SK-N-SH (cell line): ENCODE measurements at regions not wholly inside any gene's neighbourhood (a gene's known extent, or its start where the extent isn't known, plus 50 kb on each side); places are given as distances from the start of the nearest gene placed in this dataset.

ENCODE experiments used
- EZH2phosphoT487 ChIP-seq: fragments of 200-600 bp; sonication (generic); IDR thresholded peaks from 2 replicates; pipeline ENCODE4 v1.6.1; 2017; ENCODE audit warnings: low read depth, mixed run types, mild to moderate bottlenecking, antibody characterized with exemption, moderate library complexity, borderline replicate concordance
- POLR2AphosphoS5 ChIP-seq: IDR thresholded peaks from 2 replicates; pipeline ENCODE4 v1.6.1; 2012; ENCODE audit warnings: low read depth, low read length
- RXRA ChIP-seq: IDR thresholded peaks from 2 replicates; pipeline ENCODE4 v1.4.0; 2012; ENCODE audit warnings: low read depth, mild to moderate bottlenecking, borderline replicate concordance
- TF ChIP-seq, protein P1 (sequence below): IDR thresholded peaks from 2 replicates; pipeline ENCODE4 v1.4.0; 2012; ENCODE audit warnings: low read depth
- TF ChIP-seq, protein P2 (sequence below): fragments of 200-600 bp; sonication (generic); IDR thresholded peaks from 2 replicates; pipeline ENCODE4 v1.6.1; 2017; ENCODE audit warnings: antibody characterized with exemption, mild to moderate bottlenecking, moderate library complexity

DNA sequence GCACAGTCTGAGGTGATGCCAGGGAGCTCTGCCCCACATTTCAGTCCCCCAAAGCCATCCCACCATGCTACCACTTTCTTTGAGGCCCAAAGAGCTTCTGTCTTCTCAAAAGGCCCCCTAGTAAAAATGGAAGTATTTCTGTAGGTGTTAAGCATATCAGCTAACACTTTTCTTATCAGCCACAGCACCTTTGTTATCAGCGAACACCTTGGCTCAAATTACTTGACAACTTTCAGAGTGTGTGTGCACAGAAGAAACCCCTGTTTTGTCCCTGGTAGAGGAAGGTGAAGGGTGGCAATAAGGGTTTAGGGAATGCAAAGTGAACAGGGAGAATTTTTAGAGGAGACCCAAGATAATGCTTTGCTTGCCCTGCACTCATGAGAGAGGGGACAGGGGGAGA, 54.8 kb upstream of the GJA8 start:
- TF ChIP-seq, protein P1, sequence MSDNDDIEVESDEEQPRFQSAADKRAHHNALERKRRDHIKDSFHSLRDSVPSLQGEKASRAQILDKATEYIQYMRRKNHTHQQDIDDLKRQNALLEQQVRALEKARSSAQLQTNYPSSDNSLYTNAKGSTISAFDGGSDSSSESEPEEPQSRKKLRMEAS, result no peak
- TF ChIP-seq POLR2AphosphoS5 (no peak), EZH2phosphoT487 (no peak), RXRA (no peak)
- TF ChIP-seq, protein P2, sequence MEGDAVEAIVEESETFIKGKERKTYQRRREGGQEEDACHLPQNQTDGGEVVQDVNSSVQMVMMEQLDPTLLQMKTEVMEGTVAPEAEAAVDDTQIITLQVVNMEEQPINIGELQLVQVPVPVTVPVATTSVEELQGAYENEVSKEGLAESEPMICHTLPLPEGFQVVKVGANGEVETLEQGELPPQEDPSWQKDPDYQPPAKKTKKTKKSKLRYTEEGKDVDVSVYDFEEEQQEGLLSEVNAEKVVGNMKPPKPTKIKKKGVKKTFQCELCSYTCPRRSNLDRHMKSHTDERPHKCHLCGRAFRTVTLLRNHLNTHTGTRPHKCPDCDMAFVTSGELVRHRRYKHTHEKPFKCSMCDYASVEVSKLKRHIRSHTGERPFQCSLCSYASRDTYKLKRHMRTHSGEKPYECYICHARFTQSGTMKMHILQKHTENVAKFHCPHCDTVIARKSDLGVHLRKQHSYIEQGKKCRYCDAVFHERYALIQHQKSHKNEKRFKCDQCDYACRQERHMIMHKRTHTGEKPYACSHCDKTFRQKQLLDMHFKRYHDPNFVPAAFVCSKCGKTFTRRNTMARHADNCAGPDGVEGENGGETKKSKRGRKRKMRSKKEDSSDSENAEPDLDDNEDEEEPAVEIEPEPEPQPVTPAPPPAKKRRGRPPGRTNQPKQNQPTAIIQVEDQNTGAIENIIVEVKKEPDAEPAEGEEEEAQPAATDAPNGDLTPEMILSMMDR, result no peak
